ENCODE measurements at regions not wholly inside any gene's neighbourhood (a gene's known extent, or its start where the extent isn't known, plus 50 kb on each side); places are given as distances from the start of the nearest gene placed in this dataset.

DNA sequence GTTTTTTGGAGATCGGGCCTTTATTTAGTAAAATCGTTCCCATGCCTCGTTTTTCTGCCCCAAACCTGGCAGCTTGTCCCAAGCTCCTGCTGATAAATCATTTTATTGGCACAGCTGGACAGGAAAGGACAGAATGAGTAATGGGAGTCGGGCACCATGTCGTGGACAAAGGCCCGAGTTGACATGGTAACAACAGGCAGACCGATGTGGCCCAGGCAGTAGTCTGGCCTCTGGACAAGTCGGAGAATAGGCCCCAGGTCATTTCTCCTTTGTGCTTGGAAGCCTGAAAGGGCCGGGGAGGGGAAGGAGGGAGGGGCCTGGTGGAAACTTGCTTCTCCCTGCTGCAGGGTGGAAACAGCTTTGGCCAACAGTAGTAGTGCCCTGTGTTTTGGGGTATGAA, 234.9 kb downstream of the SUDS3 start:
- no peak for DNase-seq

DNA sequence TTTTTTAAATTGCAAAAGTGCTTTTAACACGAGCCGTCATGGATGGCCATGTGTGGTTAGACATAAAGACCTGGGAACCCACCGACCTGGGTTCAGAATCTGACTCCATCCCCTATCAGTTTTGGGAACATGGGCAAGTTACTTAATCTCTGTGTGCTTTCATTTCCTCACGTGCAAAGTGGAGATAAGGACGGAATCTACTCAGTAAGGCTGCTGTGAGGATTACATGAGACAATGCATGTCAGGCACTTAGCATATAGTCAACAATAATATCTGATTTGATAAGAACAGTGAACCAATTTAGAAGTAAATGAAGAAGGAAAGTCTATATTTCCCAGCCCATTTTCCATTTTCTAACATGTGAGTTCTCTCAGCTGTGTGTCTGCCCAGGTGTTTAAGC, 235.4 kb downstream of the SUDS3 start:
- no peak for DNase-seq

DNA sequence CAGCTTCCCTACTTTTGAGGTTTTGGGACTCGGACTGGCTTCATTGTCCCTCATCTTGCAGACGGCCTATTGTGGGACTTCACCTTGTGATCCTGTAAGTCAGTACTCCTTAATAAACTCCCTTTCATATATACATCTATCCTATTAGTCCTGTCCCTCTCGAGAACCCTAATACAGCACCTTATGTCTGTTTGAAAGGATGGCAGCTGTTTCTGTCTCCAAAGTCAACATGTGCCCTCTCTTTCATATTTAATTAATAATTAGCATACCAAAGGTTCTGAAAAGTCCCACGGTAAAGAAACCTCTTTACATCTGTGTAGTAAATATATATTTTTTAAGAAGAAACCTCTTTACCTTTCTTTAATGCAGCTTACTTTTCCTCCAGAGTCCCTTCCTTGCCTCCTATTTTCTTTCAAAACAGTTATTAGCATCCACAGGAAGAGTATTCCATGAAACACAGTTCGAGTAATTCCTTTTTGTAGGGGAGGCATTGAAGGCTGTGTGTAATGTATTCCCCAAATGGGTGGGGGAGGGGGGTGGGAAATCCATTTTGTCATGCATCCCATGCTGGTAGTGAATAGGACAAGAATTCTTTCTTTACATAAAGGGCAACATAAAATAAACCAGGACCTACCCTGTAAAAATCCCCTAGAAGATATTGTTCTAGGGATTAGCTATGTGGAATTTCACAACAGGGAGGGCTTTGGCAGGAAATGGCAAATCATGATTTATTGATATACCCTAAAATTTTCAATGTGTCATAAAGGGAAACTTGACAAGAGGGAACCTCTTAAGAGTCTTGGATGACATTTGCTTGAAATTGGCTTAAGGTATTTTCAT, 241.5 kb downstream of the SUDS3 start:
- no peak for DNase-seq

DNA sequence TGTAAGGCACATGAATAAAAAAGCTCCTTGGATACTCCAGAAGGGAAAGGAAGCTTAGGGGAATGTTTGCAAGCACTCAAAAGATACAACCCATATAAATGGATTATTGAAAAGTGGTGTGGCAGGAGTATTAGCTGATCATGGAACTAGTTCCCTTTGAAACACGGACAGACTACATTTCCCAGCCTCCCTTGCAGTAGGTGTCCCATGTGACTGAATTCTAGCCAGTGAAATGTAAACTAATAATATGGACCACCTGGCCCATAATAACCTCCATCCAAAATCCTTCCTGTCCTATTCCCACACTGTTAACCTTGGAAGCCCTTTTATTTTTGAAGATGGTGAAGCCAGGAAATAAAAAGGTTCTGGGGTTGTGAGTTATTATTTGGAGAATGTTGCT, 242.3 kb downstream of the SUDS3 start:
- DNase-seq = no peak

DNA sequence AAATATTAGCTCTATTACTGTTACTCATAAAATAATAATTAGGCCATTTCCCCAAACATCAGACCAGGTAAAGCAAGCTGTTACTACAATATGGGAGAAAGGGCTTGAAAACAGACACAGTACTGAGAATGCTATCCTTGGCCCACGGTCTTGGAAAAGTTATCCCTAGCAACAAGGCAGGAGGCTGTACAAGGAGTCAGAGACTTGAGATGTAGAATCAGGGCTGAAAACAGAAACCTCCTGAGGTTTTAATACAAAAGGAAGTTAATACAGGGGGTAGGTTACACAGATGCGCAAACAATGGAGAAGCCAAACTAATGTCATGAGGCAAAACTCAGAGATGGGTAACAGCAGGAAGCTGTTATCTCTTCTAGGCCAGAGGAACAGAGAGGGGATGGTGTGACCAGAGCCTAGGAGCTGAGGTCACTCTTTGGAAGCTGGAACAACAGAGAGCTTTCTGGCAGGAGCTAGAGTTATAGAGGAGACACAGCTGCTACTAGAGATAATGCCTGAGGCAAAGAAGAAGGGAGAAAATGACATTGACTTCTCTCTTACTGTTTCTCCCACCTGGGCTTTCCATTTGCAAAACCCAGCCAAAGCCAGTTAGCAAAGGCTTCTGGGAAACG, 248.8 kb downstream of the SUDS3 start:
- no peak for DNase-seq

DNA sequence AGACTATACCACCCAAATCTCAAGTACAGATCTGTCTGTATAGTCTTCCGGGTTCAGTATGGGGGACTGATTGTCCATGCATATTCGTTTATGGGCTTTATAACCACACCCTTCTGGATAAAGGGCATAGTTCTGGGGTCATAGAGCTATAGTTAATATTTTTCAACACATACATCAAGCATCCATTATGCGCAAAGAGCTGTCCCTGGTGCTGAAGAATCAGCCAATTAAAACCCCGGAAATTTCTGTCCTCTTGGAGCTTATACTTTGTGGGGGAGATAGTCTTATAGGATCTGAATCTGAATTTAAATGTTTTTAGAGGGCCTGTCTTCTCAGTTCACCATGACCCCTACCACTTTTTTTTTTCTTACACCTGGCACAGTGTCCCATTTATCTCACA, 256.7 kb downstream of the SUDS3 start:
- DNase-seq = no peak

DNA sequence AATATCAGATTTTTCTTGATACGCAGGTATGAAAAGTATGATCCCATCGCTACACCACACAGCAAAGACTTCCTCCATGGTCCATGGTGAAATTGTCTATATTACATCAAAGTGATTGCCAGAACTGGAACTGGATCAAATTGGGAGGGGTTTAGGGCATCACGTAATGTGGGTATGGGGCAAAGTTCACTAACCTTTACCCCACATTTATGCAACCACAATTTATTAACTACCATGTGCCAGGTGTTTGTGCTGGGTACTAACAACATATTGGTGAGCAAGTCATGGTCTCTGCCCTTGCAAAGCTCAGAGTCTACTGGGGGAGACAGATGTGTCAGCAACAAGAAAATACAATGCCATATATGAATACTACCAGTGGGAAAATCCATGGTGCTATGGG, 258.9 kb downstream of the SUDS3 start:
- DNase-seq = no peak

DNA sequence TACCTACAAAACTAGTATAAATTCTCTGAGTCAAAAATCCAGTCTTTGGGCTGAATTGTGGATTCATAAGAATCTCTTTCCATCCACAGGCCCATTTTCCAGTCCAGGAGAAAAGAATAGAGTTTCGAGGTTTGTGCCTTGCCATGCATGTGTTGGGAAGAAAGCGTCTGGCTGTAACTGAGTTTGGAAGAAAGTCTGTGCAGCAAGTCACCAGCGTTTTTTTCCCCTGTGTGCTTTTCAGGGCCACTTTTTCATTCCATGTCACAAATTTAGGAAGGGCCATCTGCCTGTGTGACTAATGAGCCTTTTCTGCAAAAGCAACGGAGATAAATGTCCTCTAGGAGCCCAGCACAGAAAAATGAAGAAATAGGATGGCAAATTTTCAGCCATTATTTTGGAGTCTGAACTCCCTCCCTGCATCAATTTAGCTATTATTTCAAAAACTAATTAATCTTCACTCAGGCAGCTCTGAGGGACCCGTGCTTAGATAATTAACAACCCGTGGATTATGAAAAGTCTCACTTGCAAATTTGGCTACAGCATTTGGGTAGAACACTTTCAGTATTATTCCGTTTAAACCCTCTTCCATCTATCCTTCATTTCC, 261.5 kb downstream of the SUDS3 start:
- no peak for DNase-seq

DNA sequence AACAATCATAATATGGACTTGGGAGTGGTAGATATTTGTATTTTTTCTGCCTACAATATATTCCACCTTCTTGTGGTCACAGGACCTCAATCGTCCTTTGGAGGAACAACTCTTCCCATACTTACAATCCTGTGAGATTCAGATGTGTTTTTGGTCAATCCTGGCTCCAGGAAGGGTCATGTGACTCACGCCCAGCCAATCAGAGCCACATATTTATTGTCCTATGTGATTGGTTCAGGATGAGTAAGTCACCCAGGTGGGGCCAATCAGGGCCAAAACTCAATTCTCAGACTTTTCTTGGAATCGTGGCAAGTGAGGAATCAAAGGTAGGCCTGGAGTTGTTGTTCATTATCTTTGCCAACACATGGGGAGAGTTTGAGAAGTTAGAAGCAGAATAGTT, 264.9 kb downstream of the SUDS3 start:
- no peak for DNase-seq

DNA sequence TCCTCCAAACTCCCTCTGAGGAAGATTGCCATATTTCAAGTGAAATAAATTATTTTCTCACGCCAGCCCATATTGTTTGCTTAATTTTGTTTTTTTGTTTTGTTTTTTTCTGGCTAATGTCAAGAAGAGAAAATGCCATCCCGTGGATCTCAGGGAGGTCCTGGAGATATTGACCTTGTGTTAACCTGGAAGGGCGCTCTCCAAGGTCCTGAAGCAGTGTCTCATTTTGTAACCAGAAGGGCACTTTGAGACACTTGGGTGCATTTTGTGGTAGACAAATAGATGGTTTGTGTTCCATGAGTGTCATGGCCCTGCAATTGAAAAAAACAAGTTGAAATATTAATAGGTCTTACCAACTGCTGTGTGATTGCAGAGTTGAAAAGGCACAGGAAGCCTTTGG, 268.9 kb downstream of the SUDS3 start:
- DNase-seq = no peak

DNA sequence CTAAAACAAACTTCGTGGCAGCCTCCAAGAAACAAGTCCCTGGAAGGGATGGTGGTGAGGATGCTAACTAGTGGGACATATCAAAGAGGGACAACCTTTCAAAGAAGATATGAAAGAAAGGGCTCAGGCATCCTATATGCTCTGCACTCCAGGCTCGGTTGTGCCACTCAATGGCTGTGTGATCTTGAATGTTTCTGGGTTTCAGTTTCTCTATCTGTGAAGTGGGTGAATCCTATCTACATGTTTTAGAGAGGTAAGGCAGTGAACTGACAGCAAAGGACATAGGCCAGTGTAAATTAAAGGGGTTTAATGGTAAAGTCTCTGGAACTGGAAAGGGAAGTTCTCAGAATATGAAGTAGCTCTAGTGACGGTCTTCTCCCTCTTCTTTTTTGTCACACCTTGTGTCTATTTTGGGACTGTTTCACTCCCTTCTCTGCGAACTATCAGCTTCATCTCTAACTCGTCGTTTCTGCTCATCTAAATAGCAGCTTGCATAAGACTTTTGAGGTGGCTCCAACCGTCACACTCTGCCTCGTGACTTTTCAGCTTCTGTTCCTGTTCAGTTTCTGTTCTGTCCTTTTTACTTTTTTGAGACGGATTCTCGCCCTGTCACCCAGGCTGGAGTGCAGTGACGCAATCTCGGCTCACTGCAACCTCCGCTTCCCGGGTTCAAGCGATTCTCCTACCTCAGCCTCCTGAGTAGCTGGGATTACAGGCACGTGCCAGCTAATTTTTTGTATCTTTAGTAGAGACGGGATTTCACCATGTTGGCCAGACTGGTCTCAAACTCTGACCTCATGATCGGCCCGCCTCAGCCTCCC, 273.6 kb downstream of the SUDS3 start:
- DNase-seq = no peak

DNA sequence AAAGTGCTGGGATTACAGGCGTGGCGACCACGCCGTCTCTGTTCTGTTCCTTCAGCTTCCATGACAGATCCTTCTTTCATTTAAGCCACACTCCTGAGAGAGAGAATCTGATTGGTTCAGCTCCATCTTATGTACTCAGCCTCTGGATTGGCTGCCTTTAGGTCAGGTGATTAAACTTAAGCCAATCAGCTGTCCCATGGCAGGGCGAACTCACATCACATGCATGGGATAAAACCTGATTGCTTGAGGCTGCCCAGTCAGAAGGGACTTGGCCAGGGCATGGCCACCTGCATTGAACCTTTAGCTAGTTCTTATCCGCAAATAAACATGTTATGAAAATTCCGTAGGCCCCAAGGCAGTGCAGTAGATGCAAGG, 274.2 kb downstream of the SUDS3 start:
- no peak for DNase-seq

DNA sequence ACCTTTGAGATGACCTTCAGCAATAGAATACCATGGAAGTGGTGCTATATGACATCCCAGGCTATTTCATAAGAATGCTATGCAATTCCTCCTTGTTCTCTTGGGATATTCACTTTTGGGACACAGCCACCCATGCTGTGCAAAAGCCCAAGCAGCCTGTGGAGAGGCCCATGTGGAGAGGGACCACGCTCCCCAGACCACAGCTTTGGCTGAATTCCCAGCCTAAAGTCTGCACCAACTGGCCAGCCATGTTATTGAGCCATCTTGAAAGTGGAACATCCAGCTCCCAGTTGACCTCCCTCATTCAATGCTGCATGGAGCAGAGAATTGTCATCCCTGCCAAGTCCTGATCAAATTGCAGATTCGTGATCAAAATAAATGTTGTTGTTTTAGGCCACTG, 275.1 kb downstream of the SUDS3 start:
- no peak for DNase-seq

DNA sequence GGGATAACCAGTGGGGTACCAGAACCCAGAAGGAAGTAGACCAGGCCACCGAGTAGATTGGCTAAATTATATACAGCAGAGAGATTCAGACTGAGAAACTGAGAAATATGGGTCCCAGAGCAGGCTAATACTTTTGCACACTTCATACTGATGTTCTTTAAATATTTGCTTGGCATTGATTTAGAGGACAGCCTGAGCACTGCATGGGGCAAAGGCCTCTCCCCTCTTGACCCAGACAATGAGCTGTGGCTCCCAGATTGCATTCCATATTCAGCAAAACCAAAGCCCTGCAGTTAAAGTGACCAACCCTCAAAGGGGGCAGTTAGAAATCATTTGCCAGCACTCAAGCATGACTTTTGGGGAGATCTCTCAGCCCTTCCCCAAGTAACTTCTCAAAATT, 279.2 kb downstream of the SUDS3 start:
- DNase-seq = no peak

DNA sequence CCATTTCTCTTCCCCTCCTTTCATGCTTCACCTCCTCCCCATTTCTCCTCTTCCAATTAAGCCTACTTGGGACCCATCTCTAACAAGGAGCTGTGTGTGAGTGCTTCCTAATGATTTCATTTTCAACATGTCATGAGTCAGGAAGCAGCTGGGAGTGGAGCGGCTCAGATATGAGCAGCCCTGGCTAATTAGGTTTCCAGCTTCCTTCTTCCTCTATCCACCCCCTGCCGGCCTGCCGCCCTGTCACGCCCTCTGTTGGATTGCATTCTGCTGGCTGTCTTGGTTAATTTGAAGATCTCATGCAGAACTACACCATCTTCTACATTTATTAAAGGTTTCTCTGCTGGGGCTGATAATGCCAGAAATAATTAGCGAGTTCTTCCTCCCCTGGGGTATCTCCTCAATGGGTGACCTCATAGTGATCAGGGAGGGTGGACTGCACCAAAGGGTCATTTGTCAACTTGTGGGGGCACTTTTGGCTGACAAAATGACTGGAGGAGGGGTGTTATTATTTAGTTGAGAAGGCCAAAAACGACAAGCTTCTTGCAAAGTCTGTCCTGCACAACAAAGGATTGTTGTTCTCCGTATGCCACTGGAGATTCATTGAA, 300.9 kb upstream of the SRRM4 start:
- DNase-seq = no peak

DNA sequence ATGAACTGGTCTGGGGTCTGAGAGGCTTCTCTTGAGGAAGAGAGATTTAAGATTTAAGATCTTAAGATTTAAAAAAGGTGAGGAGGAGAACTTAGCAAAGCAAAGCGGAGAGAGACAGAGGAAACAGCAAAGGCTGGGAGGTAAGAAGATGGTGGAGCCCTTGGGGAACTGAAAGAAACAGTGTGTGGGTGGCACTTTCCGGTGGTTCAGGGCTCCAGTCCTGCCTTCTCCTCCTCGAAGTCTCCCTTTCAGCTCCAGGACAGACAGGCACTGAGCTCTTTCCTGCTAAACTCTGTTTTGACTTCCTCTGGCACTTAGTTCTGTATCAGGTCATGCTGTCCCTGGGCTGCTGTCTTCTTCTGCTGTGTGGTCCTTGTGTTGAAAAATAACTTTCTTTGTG, 298.7 kb upstream of the SRRM4 start:
- no peak for DNase-seq

DNA sequence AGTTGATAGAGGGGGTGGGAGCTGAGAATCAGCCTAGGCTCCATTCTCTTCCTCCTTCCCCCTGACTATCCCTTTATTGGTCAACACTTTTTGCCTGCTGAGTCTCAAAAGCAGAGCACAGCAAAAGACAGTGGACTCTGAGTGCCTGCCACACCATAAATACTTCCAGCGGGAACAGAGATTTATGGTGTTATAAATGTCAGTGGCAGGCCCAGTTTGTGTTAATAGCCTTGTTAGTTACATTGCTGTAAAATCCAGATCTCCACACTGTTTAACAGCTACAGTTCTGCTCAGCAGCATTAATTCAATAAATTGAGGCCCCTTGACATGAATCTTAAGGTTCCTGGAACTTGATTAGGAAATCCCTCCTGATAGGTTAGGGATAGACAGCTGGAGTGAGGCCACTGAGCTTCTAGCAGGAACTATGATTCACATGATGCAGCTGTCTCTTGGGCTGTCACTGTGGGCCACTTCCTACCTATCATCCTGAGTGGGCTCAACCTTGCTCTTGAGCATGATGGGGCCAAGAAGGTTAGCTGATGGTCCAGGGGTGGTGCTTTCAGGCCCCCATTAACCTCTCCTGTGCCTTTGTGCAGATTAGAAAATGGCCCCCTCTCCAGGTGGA, 295.2 kb upstream of the SRRM4 start:
- DNase-seq = no peak

DNA sequence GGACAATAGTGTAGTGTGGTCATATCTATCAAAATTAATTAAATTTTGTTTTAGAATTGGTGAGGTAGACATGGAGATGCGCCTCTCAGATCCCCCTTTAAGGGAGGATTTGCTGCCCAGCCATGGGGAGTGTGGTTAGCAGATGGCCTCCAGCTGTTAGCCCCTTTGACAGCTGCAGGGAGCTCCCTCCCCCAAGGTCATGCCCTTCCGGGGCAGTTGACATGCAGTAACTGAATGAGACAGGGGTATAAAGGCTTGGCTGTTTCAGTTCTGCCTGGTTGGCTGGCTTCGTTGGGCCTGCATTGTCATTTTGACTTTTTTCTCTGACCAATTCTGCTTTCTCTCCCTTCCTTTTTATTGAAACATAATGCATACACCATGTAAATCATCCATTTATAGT, 291.5 kb upstream of the SRRM4 start:
- DNase-seq = no peak

DNA sequence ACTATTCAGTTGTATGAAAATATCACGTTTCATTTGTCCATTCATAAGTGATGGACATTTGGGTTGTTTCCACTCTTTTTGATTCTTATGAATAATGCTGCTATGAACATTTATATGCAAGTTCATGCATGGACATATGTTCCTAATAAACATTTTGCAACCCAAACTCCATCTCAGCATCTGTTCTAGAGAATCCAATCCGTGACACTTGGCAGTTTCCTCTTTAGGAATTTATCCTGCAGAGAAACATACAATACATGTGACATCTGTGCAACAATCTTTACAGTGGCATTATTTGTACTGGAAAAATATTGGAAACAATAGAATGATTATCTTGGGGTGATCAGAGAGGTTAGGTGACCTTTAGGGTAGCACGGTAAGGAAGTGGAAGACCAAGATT, 290.8 kb upstream of the SRRM4 start:
- no peak for DNase-seq

DNA sequence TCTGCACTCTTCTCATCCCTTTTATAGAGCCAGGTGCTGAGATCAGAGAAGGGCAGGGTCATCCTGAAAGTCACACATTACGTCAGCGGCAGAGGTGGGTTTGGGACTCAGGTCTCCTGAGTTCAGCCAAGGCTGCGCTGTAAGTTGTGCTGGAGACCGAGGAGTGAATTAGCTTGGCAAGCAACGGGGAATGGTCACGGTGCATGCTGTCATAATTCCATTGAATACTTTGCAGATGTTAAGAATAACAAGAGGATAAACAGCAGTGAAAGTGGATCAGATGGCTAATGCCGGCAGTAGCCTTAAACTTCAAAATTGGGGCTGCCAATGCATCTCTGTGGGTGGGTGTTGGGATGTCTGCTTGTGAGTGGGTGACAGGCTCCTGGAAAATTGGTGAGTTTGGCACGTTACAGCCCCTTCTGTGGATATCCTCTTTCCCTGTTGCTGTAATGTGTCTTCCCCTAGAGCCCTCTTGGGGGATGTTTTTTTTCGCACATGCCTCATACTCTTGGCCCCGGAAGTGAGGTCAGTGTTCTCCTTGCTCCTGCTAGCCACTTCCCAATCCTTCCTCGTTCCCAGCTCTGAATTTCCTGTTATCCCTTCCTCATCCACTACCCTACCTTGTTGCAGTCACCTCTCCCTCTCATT, 287.1 kb upstream of the SRRM4 start:
- no peak for DNase-seq

DNA sequence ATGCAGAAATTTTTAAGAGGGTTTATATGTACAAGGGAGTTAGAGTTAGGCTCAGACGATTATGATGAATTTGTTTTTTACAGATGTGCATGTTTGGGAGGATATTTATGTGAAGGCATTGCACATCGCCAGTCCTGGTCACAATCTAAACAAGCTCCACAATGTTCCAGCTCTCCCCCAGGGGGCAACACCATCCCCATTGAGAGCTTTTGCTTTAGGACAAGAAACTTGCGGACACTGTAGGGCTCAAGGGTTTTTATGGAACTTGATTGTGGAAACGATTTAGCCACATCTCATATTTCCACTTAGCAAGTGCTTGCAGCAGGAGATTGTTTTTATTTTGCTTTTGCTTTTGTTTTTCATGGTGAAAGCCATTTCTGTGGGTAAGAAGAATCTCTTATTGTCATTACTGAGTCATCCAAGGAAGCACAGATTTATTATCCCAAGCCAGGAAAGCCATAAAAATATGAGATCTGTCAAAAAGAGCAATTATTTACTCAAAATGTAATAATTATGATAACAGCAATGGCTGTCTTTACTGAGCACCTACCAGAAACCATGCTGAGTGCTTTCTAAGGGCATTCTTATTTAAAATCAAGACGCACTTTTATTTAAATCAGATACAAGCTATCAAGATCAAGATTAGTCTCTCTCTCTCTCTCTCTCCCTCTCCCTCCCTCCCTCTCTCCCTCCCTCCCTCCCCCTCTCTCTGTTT, 276.7 kb upstream of the SRRM4 start:
- DNase-seq = peak; percentile 70

Measured in NCI-H187 treated with DMSO at 0.1 percent for 48 hours (cell line).